K562 (cell line): ENCODE measurements at regions not wholly inside any gene's neighbourhood (a gene's known extent, or its start where the extent isn't known, plus 50 kb on each side); places are given as distances from the start of the nearest gene placed in this dataset.
"Not testable (repeated sequence)": the region's sequence is repeated elsewhere in the genome, so short reads cannot be mapped to it uniquely, and the experiment has no call there.

Experiments
- ATAC-seq: fragments of 200-7000 bp; cut with Tn5 transposase; 3 replicates; pipeline ENCODE4 v1.9.1; 2020; ENCODE audit warnings: moderate library complexity
- BruUV-seq: library from RNA; stranded (reverse); fragments of 400-500 nt; replicated peaks from 2 replicates; lab custom pipeline; 2021; lab: Mats Ljungman, UMichigan
- CTCF ChIA-PET: fragments of 300-600 bp; formaldehyde crosslinking; extraction: SDS; loops from one replicate; lab custom pipeline; 2021; ENCODE audit warnings: low intra/inter-chr PET ratio; lab: Yijun Ruan, JAX
- POLR2A ChIA-PET: fragments of 300-600, 350-650 bp; sonication (Branson Sonifier 250); formaldehyde crosslinking; extraction: SDS; loops from one replicate; lab custom pipeline; 2021; ENCODE audit warnings: antibody characterized with exemption, inconsistent platforms; lab: Yijun Ruan, JAX
- DNase-seq, 4 experiments: peaks; one replicate each; pipeline versions ENCODE4 v3.0.0 to v3.0.0-alpha.2; 2011 to 2018; ENCODE audit warnings: low spot score in 3 of 4, mixed read lengths in 3 of 4; ENCODE audit errors: extremely low read depth in 1 of 4
- FAIRE-seq: peaks from 2 replicates; lab custom pipeline; 2011; peaks lifted over from hg19 to GRCh38; lab: Jason Lieb, UNC
- H2AFZ ChIP-seq: 2 replicates; pipeline ENCODE4 v1.6.0; 2011; ENCODE audit warnings: low read depth, low read length, control low read depth, inconsistent platforms
- H3K27ac ChIP-seq: fragments of 200-600 bp; 3 replicates; pipeline ENCODE4 v1.8.0; 2011; ENCODE audit warnings: low read depth, mild to moderate bottlenecking, control low read depth, inconsistent platforms, low read length, moderate library complexity, mixed read lengths; ENCODE audit errors: extremely low read depth
- H3K27me3 ChIP-seq, 2 experiments: fragments of 300-600 bp in 1 of 2; 2 replicates in 1 of 2; 3 replicates in 1 of 2; pipeline versions ENCODE4 v1.6.0 to v1.8.0; 2011; ENCODE audit warnings: inconsistent platforms in 2 of 2, low read length in 2 of 2, mild to moderate bottlenecking in 1 of 2, mixed read lengths in 1 of 2, moderate library complexity in 1 of 2; ENCODE audit not compliant: control insufficient read depth in 2 of 2, insufficient read depth in 2 of 2
- H3K36me3 ChIP-seq: fragments of 300-600 bp; 3 replicates; pipeline ENCODE4 v1.8.0; 2011; ENCODE audit warnings: mild to moderate bottlenecking, low read length, inconsistent platforms; ENCODE audit not compliant: control insufficient read depth, insufficient read depth
- H3K4me1 ChIP-seq, 2 experiments: fragments of 200-600 bp in 1 of 2; replicated peaks in 1 of 2; 2 replicates in 1 of 2; 3 replicates in 1 of 2; pipeline versions ENCODE4 v1.5.1 to v1.8.0; 2011; ENCODE audit warnings: inconsistent platforms in 2 of 2, low read length in 2 of 2, mild to moderate bottlenecking in 1 of 2, mixed read lengths in 1 of 2, moderate library complexity in 1 of 2; ENCODE audit not compliant: control insufficient read depth in 2 of 2, insufficient read depth in 2 of 2
- H3K4me2 ChIP-seq: 2 replicates; pipeline ENCODE4 v1.6.1; 2011; ENCODE audit warnings: low read length, control low read depth, inconsistent platforms, mixed read lengths; ENCODE audit not compliant: insufficient read depth
- H3K4me3 ChIP-seq: fragments of 200-600 bp; sonication (generic), shearing (Covaris generic); 2 replicates; pipeline ENCODE4 v1.5.1; 2016; ENCODE audit warnings: control low read depth, inconsistent platforms
- H3K79me2 ChIP-seq: fragments of 200-600 bp; 3 replicates; pipeline ENCODE4 v1.8.0; 2011; ENCODE audit warnings: low read length, inconsistent platforms; ENCODE audit not compliant: control insufficient read depth, insufficient read depth
- H3K9ac ChIP-seq, 2 experiments: 2 replicates each; pipeline versions ENCODE4 v1.6.0 to v1.6.1; 2011; ENCODE audit warnings: low read depth in 2 of 2, low read length in 2 of 2, control low read depth in 1 of 2, inconsistent platforms in 1 of 2, mild to moderate bottlenecking in 1 of 2, mixed read lengths in 1 of 2; ENCODE audit not compliant: insufficient read depth in 1 of 2
- H3K9me1 ChIP-seq: one replicate; pipeline ENCODE4 v1.6.0; 2011; ENCODE audit warnings: inconsistent platforms, mild to moderate bottlenecking, low read length, moderate library complexity; ENCODE audit not compliant: control insufficient read depth, insufficient read depth
- H3K9me3 ChIP-seq: replicated peaks from 2 replicates; pipeline ENCODE4 v1.5.1; 2011; ENCODE audit warnings: low read depth, low read length, inconsistent platforms; ENCODE audit not compliant: control insufficient read depth, insufficient read depth
- H4K20me1 ChIP-seq: replicated peaks from 2 replicates; pipeline ENCODE4 v1.6.1; 2011; ENCODE audit warnings: low read length, inconsistent platforms, mixed read lengths; ENCODE audit not compliant: control insufficient read depth, insufficient read depth
- CC2D1A ChIP-seq: fragments of 450-650 bp; IDR thresholded peaks from 2 replicates; pipeline ENCODE4 v1.6.1; 2017; ENCODE audit warnings: mild to moderate bottlenecking
- FOXM1 ChIP-seq, 2 experiments: fragments of 450-650 bp in 1 of 2; sonication (generic) in 1 of 2; formaldehyde crosslinking in 1 of 2; IDR thresholded peaks; 2 replicates each; pipeline versions ENCODE4 v1.6.1 to v1.9.0; 2017 to 2022; ENCODE audit warnings: low read depth in 2 of 2, mild to moderate bottlenecking in 2 of 2, missing genetic modification reagents in 1 of 2, moderate library complexity in 1 of 2
- NR2C2 ChIP-seq, 2 experiments: fragments of 200-800 bp in 1 of 2; sonication (Bioruptor generic) in 1 of 2; sonication (generic) in 1 of 2; formaldehyde crosslinking in 1 of 2; IDR thresholded peaks; 2 replicates each; pipeline versions ENCODE4 v1.6.1 to v1.8.0; 2016 to 2022; ENCODE audit warnings: mild to moderate bottlenecking in 1 of 2, missing compliant biosample characterization in 1 of 2, missing genetic modification characterization in 1 of 2, missing genetic modification reagents in 1 of 2
- SMARCC2 ChIP-seq: fragments of 450-650 bp; IDR thresholded peaks from 2 replicates; pipeline ENCODE4 v1.6.1; 2017; ENCODE audit warnings: antibody characterized with exemption, moderate library complexity, mild to moderate bottlenecking, low read depth
- SRF ChIP-seq, 2 experiments: fragments of 250-450, 450-650 bp in 1 of 2; sonication (Bioruptor Pico) in 1 of 2; sonication (generic) in 1 of 2; formaldehyde crosslinking; IDR thresholded peaks; 2 replicates each; pipeline versions ENCODE4 v1.5.0 to v1.5.1; 2020 to 2022; ENCODE audit warnings: mild to moderate bottlenecking in 1 of 2, missing genetic modification reagents in 1 of 2
- ZC3H8 ChIP-seq: fragments of 450-650 bp; IDR thresholded peaks from 2 replicates; pipeline ENCODE4 v1.6.1; 2017
- ZNF551 ChIP-seq: fragments of 250-450 bp; sonication (Bioruptor Pico); IDR thresholded peaks from 2 replicates; pipeline ENCODE4 v1.5.0; 2021; ENCODE audit warnings: mild to moderate bottlenecking, moderate library complexity
- WGBS: fragments of 100-300 bp; shearing (Covaris generic); methylation state at CpG from one replicate; pipeline ENCODE4 v1.1.6; 2016; ENCODE audit warnings: low coverage, mixed read lengths; ENCODE audit not compliant: insufficient coverage; ENCODE audit errors: missing lambda C conversion rate; 5-methylcytosine and 5-hydroxymethylcytosine counted together
- in situ Hi-C: fragments of 300-500 bp; cut with MboI; formaldehyde crosslinking; loops from 4 replicates; pipeline ENCODE4 v1.15.0; 2018; ENCODE audit warnings: inconsistent platforms, mixed read lengths
- intact Hi-C: fragments of 100-400 bp; cut with micrococcal nuclease; formaldehyde crosslinking; loops from 2 replicates; pipeline ENCODE4 v1.14.2; 2022

DNA sequence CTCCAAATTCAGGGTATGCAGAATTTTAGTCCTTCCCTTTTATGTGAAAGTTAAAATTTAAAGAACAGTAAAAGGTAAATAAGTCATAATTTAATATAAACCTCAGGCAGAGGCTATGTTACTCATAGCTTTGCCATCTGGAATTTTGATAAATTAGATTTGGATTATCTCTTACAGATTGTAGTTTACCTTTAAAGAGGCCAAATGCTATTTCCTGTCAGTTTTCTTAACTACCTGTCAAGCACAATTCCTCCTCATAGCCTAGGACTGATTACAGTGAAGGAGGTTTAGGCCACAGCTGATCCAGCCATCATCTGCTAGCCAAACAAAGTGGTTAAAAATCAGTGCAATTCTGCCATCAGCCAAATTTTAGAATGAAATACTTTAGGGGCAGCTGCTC is 128.1 kb downstream of the MFAP3L start:
- ChIA-PET CTCF (no interaction called here), POLR2A (no interaction called here)
- Histone ChIP-seq H3K4me1 (no peaks in the 10 kb centered on the region), H3K9me3 (no peaks in the 10 kb centered on the region), H3K27me3 (no peaks in the 10 kb centered on the region), H4K20me1 (no peaks in the 10 kb centered on the region), H3K79me2 (no peaks in the 10 kb centered on the region), H3K9ac (no peak overlapping the region)
- ATAC-seq (no peak), DNase-seq (no peak)
- no peak for TF ChIP-seq SRF (CRISPR knock-in tag; IDR thresholded peaks at IDR 0.05)
- TF ChIP-seq ZNF551: no peak
- no peak for TF ChIP-seq ZC3H8
- no peak for TF ChIP-seq CC2D1A
- TF ChIP-seq NR2C2 (CRISPR knock-in tag; IDR thresholded peaks at IDR 0.05): no peak
- no peak for TF ChIP-seq NR2C2 (tag; IDR thresholded peaks at IDR 0.05)
- TF ChIP-seq SMARCC2: no peak
- no peak for TF ChIP-seq FOXM1 (IDR thresholded peaks at IDR 0.05; ENCODE audit: low read depth)
- TF ChIP-seq FOXM1 (CRISPR knock-in tag; IDR thresholded peaks at IDR 0.05; ENCODE audit: low read depth): no peak
- TF ChIP-seq, all 486 proteins: peak for 0
- Histone ChIP-seq H3K4me3 (no peak overlapping the region), H2AFZ (no peak overlapping the region), H3K9me1 (no peaks in the 10 kb centered on the region), H3K4me2 (no peak overlapping the region), H3K27ac (no peak overlapping the region), H3K36me3 (no peaks in the 10 kb centered on the region)
- no peak for FAIRE-seq
- intact Hi-C loops (no loop called here), in situ Hi-C loops (no loop called here)
- BruUV-seq: no TSS peak

DNA sequence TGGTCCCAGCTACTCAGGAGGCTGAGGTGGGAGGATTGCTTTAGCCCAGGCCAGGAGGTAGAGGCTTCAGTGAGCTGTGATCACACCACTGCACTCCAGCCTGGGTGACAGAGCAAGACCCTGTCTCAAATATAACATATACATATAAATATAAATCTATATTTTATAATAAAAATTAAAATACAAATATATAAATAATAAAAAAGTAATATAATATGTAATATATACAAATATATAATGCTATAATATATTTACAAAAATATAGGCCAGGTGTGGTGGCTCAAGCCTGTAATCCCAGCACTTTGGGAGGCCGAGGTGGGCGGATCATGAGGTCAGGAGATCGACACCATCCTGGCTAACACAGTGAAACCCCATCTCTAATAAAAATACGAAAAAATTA is 131.4 kb downstream of the MFAP3L start:
- POLR2A ChIA-PET, FAIRE-seq, H3K27me3 ChIP-seq, intact Hi-C loops, H2AFZ ChIP-seq, H4K20me1 ChIP-seq, H3K4me1 ChIP-seq, H3K4me2 ChIP-seq, H3K4me3 ChIP-seq, H3K9me3 ChIP-seq, H3K79me2 ChIP-seq, H3K36me3 ChIP-seq, H3K9me1 ChIP-seq, ATAC-seq, H3K27ac ChIP-seq, CTCF ChIA-PET, H3K9ac ChIP-seq, BruUV-seq, DNase-seq, in situ Hi-C loops: not testable (repeated sequence)
- 0% methylated on average over 4 of the region's 4 CpGs for WGBS
